ENCODE measurements at regions not wholly inside any gene's neighbourhood (a gene's known extent, or its start where the extent isn't known, plus 50 kb on each side); places are given as distances from the start of the nearest gene placed in this dataset.

DNA sequence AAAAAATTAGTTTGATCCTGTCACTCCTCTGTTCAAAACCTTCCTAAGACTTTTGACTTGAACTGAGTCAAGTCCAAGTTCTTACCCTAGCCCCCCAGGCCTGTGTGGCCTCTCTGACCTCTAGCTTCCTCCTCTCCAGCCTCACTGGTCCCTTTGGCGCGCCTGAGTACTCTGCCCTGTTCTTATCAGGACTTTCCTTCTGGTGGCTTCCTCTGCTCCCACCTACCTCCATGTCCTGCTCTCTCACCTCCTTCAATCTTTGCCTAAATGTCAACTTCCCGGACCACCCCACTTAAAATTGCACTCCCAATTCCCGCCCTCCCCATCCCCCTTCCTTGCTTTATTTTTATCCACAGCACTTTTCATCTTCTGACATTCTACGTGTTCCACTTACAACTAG is 526.1 kb upstream of the KLF4 start:
- DNase-seq = no peak

DNA sequence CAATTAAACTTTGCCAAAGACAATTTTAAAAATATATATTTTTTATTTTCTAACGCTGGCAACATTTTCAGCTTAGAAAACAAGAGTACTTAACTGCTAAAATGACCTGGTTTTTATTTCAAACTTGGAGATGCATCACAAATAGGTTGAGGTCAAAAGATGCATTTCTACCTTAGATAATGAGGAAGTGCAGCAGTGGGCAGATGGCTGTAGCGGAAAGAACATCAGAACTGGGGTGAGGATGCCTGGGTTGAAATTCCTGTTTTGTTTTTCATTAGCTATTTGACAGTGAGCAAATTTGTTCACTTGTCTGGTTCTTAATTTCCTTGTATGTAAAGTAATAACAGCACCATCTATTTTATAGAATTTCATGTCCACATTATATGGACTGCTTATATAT is 524.8 kb upstream of the KLF4 start:
- no peak for DNase-seq

DNA sequence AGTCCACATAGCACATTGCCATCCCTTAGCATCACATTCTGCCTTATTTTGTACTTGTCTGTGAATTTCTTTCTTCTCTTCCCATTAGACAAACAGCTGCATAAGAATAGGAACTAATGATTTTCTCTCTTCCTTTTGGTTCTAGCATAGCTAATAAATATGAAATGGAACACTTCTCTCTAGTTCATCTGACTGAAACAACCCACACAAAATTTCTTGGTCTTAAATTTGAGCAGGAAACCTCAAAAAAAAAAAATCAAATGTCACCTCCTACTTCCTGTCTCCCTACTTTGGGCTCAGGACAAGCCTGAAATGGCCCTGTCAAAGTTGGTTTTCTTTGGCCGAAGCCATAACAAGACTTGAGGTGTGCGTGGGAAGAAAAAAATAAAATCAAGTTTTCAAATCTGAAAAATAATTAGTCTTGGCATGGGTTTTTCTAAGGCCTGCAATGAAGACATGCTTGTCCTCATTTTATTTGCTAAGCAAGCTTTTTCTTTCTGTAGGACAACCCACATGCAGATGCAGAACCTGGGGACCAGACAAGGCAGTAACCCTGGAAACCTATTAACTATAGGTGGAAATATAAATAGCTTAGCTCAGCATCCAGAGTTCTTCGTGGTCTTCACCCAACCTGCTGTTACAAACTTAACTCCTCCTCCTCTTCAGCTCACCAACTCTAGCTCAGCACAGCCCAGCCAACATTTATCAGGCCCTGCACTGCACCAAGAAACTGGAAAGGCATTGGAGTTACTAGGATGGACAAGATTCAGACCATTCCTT is 523.5 kb upstream of the KLF4 start:
- DNase-seq = no peak

DNA sequence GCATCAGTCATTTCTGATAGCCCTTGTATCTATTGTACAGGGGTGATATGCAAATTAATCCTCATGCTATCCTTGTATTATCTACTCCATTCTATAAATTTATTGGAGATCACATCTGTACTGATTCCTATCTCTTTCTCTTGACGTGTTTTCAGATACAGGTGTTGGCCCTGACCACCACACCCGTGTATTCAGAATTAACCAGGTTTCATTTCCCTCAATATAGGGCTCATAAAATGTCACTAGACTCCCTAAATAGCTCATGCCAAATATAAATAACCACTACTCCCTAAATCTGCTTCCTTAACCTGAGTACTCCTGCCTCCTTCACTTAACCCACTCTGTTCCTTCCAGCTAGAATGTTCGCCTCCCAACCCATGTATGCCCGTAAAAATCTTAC is 522.8 kb upstream of the KLF4 start:
- DNase-seq = no peak

DNA sequence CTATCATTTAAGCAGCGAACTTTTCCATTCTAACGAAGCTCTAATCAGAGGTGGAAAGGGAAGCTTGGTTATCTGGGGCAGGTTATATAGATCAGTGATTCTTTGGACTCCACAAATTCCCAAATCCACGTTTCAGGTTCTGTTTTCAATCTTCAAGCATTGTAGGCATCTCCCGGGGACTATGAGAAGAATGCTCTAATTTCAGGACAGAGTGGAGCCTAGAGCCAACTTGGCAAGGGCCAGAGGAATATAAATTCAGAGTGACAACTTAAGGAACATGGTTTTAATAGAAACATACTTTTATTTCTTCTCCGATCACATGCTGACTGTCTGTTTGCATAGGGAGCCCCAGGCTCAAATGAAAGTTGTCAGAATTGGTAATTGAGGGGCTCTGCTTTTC is 514.0 kb upstream of the KLF4 start:
- DNase-seq = no peak

DNA sequence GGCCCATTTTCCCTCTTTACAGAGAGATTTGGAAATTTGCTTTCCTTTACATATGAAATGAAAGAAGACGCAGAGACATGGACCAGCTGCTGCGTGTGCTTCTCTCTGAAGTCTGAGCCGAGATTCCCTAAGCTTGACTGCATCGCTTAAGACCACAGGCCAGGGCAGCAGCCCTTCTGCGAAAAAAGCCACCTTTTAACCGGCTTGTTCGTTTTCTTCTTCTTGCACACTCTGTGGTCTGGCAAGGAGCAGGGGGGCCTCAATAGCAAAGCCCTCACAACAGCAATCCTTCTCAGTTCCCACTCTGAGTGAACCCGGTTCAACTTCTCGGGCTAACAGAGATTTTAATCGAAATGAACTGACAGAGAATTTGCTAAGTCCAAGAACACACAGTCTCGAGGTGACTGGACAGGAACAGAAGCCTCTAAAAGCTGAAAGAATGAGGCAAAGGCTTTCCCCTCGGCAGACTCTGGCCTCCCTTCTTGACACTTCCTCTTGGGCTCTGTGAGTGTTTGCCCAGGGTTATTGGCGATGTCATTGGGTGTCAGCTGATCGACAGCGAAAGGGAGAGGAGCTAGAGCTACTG is 512.9 kb upstream of the KLF4 start:
- DNase-seq = peak; percentile 3

DNA sequence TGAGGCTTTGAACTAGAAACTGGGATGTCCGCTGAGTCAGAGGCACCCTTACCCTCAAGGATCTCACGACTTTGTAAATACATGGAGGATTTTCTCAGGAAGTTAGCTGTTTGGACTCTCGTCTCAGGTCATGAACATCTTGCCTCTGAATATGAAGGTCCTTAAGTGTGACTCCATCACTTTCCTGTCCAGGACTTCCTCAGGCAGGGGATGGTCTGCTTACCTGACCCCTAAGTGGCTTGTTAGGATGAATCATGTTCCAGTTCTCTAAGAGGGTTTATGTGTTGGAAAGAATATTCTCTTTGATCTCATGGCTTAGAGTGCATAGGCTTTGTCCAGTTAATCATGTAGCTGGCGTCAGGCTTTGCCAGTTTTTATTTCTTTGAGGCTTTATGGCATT is 511.7 kb upstream of the KLF4 start:
- DNase-seq = no peak

DNA sequence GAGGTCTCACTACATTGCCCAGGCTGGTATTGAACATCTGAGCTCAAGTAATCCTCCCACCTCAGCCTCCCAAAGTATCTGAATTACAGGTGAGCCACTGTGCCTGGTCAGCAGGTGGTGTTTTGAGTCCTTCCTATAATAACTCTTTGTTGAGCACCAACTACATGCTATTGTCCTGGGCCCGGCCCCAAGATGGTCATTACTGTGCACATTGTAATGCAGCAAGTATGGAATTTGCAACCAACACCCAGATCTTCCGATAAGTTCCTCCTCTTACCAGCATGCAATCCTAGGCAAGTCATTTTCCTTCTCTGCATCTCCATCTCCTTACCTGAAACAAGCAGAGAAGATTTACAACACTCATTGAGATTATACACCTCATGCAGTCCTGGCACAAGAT is 510.3 kb upstream of the KLF4 start:
- DNase-seq = no peak

DNA sequence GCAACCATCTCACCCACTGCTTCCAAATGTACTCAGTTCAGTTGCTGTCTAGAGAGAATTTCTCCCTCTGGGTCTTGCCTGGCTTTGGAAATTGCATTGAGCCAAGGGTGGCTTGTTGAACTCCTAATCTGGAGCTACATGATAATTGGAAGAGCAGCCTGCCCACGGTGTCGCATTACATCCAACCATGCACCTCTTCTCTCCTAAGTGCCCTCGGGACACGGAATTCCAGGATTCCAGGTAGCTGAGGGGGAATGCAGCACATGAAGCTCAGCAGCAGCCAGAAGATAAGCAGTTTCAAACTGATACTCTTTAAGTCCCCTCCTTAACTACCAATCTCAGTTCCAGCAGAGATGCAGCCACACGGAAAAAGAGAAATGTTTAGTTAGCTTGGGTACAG is 509.4 kb upstream of the KLF4 start:
- no peak for DNase-seq

DNA sequence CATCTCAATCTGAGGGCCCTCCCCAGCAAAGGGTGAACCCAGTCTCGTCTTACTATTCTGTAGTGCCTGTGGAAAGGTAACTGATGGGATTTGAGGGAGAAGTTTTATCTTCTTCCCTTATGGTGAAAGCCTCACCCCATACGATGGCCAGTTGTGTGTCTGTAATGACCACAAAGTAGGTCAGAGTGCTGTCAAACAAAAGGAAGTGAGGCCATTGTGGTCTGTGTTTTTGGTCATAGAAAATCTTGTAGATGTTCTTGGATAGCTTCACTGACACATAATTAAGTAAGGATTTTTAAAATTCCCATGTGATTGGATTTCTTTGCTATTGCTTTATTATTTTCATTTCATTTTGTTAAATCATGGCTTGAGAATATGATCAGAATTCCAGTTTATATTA is 505.1 kb upstream of the KLF4 start:
- DNase-seq = no peak

DNA sequence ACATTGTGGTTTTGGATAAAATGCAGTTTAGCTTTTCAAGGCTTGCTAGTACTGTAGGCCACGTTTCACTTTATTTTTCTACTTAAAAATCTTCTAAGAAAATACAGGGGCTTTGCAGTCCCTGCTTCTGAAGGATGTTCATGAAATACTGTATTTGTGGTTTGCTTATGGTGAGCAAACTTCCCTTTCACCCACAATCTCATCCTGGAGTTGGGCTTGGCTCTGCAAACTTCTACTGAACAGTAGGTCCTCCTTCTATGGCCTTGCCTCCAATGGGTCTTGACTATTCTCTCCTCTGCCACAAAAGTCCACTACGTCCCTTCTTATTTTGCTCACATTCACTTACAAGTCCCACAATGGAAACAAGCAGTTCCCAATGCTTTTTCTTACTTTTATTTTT is 502.7 kb upstream of the KLF4 start:
- DNase-seq = peak; percentile 35

DNA sequence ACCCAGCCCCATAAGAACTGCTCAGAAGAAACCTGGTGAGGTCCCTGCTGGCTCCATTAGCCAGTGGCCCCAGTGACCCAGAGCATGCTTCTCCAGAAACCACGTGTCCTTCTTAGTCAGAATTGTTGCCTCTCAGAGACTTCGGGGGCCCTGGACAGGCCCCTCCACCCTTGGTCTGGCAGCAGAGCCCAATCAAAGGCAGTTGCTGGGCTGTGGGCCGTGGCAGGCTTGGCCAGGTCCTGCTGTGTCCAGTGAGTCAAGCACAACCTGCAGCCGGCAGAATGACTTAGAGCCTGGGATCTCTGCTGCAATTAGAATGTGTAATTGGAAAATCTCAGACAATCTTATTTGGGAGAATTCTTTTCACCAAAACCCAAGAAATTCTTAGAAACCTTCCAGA is 502.0 kb upstream of the KLF4 start:
- no peak for DNase-seq

DNA sequence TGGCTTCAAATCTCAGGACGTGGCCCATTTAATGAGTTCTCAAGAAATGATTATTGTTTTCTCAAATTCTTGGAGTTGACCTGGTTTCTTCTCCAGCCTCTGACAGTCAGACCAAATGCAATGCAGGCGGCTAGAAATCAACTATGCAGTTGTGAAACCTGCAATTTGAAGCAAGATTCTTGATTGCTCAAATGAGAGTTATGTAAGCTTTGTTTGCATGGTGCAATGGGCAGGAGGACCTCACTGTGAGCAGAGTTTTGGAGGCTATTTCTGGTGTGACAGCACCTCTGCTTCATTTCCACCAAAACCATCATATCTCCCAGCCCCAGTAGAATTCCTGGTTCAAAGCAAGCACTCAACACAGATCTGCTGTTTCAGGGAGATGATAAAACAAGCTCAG is 500.0 kb upstream of the KLF4 start:
- DNase-seq = peak; percentile 52

DNA sequence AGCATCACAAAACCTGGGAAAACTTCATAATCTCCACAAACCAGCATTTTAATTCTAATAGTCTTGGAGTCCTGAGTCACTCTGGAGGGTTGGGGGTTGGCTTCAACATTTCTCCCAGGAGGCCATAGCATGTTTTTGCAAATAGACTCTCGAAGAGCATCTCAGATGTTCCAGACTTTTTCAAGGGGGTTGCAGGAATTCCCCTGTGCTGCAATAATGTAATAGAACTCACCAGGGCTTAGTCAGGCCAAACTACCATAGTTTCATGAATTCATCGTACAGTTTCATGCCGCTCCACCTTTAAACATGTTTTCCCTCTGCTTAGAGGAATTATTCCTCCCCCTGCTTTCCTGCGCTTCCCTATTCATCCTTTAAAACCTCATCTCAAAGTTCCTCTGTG is 499.5 kb upstream of the KLF4 start:
- DNase-seq = no peak

DNA sequence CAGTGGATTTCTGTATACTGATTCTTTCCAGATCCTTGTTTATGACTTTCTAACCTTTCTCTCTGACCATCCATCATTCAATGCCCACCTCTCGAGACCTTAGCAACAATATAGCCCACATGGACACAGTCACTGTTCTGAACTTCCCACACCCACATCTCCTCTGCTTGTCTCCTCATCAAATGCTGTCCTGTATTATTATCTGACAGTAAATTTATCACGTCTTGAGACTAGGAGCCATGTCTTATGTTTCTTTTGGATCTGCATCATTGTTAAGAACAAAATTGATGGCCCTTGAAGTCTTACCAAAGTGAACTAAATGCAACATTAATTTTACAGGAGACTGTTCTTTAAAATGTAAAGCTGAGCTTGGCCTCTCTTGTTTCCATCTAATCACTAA is 495.4 kb upstream of the KLF4 start:
- DNase-seq = no peak

DNA sequence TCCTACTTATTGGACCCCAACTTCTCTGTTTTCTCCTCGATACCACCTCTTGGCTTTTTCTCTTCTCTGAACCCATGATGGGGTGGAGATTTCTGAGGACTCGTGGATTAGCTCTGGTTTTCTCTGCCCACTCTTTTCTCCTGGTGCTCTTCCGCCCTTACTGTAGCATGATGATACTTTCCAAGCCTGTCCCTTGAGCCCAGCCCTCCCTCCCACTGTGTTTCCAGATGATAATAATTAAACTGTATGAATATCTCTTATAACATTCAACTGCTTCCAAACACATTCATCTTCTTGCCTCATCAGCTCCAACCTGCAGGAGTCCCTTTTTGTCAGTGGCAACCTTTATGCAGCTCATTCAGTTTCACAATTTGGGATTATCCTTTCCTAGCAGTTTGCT is 494.2 kb upstream of the KLF4 start:
- DNase-seq = no peak

DNA sequence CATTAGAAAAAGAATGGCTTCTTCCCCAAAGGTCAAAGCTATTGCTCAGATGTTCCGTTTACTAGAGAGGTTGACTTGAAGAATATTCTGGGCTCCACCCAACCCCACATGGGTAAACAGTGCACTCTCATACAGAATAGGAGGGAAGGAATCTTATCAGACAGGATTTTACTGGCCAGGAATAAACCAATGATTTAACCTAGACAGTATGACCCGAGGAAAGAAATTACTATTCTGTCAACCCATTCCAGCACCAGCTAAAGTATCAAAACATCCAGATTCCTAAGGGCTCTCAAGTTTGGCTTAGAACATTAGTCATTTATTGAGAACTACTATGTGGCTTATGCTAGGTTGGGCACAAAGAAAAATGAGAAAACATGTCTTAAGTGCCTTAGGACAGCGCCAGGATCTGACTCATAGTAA is 493.6 kb upstream of the KLF4 start:
- DNase-seq = no peak

DNA sequence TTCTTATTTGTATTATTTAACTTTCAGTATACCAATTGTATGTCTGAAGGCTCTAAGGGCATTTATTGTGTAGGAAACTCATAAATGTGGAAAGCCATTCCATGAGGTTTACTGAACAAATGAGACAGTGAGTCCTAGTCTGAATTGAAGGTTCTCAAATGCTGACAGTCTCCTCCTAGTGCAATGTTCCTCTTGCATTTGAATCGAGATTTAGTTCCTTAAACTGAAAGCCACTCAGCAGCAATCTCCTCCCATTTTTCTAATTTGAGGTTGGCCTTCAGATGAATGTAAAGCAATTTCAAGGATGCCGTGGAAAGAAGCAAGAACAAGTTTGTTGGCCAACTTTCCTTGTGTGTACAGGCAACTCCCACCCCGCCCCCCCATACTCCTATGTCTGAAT is 493.2 kb upstream of the KLF4 start:
- DNase-seq = peak; percentile 27

DNA sequence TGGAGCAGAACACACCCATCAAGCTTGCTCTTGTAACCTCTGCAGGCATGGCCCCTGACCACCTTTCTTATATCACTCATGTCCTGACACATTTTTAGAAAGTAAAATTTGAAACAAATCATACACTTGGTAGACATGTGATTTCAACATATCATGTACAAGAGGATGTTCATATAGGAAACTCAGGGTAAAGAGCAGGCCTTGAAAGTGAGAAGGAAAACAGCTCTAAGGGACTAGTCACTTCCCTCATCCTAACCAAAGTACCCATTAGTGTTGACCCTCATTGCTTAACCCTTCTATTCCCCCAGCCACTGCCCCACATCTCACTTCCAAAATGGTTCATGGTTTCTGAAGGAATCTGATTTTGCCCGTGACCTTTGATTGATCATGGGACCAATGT is 492.4 kb upstream of the KLF4 start:
- DNase-seq = no peak

DNA sequence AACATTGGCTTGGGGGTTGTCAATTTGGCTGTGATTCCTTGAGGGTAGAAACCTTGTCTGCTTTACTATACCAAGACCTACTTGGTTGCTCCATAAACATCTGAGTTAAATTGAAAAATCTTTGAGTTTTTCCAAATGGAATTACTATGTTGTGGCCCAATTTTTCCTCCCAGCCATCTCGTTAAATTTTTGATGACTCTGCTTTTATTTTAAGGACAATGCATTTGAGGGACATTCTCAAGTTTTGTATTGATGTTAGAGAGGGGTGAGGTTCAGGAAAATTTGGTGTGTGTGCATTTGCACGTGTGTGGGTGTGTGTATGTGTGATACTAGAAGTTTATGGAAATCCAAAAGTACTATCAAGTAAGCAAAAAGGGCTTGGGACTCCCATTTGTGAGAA is 491.4 kb upstream of the KLF4 start:
- DNase-seq = no peak

DNA sequence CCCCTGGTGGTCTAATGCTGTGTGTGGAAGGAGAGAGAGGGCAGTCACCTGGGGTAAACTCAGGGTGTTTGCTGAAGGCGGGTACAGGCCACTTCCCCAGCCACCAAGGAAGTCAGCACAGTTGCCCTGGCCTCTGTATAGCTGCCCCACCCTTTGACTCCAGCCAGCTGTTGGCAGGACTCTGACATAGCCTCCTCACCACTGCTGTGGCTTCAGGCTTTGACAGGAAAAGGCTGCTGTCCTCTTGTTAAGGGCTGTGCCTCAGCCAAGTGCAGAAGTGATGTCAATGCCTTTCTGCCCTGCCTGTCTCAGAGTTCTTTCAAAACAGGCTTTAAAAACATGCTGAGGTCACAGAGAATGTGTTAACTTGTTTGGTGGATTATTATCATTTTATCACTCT is 487.2 kb upstream of the KLF4 start:
- DNase-seq = peak; percentile 9

DNA sequence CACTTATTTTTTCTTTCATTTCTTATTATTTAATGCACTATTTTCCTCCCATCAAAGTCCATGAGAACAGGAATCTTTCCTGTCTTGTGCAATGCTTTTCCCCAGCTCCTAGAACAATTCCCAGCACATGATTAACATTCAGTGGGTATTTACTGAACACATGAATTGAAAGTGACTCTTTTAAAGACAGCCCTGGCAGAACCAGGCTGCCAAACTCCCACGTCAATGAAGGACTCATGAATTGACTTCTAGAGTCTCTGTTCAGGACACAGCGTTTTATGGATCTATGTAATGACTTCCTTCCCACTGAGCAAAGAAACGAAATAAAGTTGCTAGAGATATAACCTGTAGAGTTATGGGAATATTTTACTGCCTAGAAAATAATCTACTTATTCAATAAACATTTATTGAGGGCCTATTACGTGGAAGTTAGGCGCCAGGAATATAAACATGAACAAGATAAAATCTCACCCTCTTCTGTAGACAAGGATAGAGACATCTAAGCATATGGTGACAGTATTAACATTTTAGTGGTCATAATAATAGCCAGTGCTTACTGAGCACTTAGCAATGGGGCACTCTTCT is 485.9 kb upstream of the KLF4 start:
- no peak for DNase-seq

DNA sequence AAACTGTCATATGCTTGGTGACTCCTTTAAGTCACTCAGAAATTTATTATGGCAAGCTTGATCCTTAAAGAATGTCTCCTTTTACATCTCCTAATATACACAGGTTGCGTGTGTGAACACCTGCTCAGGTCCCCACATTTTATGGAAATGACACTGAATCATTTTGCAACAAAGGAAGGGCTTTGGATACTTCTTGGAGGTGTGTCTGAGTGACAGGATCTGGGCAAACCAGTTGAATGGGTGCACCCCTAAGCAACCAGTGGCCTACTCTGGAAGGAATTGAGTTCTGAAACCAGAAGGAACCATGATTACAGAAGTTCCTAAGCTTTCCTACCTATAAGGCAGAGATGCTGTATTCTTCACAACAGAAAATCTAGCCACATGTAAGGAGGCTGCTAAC is 483.9 kb upstream of the KLF4 start:
- no peak for DNase-seq

DNA sequence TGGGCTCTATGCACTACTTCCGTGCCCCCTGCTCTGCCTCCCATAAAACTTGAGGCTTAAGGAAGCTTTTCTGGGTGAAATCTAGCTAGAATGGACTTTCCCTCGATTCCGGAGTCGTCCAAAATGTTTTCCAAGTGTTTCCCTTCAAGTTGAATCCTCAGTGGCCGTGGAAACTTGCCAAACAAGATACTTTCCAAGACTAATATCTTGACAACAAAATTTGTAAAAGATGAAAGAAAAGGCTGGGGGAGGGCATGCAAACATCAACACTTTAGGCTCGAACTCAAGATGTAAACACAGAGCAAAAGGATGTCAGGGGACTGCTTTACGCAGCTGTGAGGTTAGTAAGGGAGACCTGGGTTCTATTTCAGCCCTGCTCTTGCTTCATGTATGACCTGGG is 482.8 kb upstream of the KLF4 start:
- no peak for DNase-seq

DNA sequence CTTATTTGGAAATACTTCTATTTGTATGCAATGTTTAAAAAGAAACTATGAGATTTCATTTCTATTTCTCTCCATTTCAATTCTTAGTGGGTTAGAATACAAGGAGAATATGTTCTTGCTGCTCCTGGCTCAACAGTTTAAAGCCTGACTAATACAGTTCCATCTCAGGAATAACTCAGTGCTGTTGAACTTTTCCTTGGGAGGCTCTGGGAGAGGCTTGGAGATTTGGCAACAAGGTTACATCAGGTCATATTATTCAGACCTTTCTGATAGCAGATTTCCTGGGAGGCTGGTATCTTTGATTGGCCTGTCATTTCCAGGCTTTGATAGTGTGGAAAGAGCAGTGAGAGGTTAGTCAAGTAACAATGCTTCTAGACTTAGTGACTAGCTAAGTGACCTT is 481.7 kb upstream of the KLF4 start:
- no peak for DNase-seq

Measured in hematopoietic multipotent progenitor cell treated with erythropoietin and hydrocortisone succinate and interleukin-3 and kit ligand, for 4 days (in vitro differentiated cells).